GM23338 (cell line): ENCODE measurements at regions not wholly inside any gene's neighbourhood (a gene's known extent, or its start where the extent isn't known, plus 50 kb on each side); places are given as distances from the start of the nearest gene placed in this dataset.

Source experiments
- EZH2 ChIP-seq: fragments of 200-600 bp; sonication (generic); IDR thresholded peaks from one replicate; pipeline ENCODE4 v1.8.0; 2017; ENCODE audit warnings: antibody characterized with exemption, mild to moderate bottlenecking, low read depth; ENCODE audit not compliant: unreplicated experiment
- EZH2phosphoT487 ChIP-seq: fragments of 200-600 bp; sonication (generic); IDR thresholded peaks from one replicate; pipeline ENCODE4 v1.8.1; 2018; ENCODE audit warnings: antibody characterized with exemption; ENCODE audit not compliant: unreplicated experiment
- JUNB ChIP-seq: IDR thresholded peaks from one replicate; pipeline ENCODE4 v1.6.1; 2016; ENCODE audit warnings: antibody characterized with exemption; ENCODE audit not compliant: unreplicated experiment
- NANOG ChIP-seq: IDR thresholded peaks from 2 replicates; pipeline ENCODE4 v1.6.1; 2016; ENCODE audit warnings: antibody characterized with exemption, borderline replicate concordance
- POLR2AphosphoS5 ChIP-seq: IDR thresholded peaks from 2 replicates; pipeline ENCODE4 v1.6.1; 2016; ENCODE audit warnings: antibody characterized with exemption, low read depth
- TF ChIP-seq, protein P1 (sequence below): IDR thresholded peaks from one replicate; pipeline ENCODE4 v1.6.1; 2018; ENCODE audit warnings: antibody characterized with exemption; ENCODE audit not compliant: unreplicated experiment
- TF ChIP-seq, protein P2 (sequence below), 2 experiments: fragments of 200-600 bp in 1 of 2; sonication (generic) in 1 of 2; conservative IDR thresholded peaks; 2 replicates each; pipeline versions ENCODE4 v1.5.1 to v1.6.1; 2016 to 2017; ENCODE audit warnings: antibody characterized with exemption in 2 of 2, low read depth in 2 of 2, mild to moderate bottlenecking in 2 of 2, moderate library complexity in 1 of 2
- TF ChIP-seq, protein P3 (sequence below): IDR thresholded peaks from 2 replicates; pipeline ENCODE4 v1.6.1; 2016; ENCODE audit warnings: antibody characterized with exemption

DNA sequence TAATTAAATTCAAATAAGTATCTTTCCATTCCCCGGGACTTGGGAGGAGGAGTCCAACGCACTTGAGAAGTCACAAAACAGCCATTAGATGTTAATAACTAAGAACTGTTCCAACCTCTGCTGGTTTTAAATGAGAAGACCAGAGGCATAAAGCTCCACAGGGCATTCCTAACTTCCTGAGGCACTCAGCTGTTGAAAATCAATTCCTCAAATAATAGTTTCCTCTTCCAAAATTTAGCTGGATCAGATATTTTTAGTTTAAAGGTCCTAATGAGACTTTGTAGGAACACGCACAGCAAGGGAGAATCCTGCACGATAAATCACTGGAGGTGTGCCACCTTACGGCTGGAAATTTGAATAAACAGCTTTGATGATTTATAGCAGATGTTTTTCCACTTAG lies 504.3 kb upstream of the ZFP42 start:
- TF ChIP-seq, protein P1, sequence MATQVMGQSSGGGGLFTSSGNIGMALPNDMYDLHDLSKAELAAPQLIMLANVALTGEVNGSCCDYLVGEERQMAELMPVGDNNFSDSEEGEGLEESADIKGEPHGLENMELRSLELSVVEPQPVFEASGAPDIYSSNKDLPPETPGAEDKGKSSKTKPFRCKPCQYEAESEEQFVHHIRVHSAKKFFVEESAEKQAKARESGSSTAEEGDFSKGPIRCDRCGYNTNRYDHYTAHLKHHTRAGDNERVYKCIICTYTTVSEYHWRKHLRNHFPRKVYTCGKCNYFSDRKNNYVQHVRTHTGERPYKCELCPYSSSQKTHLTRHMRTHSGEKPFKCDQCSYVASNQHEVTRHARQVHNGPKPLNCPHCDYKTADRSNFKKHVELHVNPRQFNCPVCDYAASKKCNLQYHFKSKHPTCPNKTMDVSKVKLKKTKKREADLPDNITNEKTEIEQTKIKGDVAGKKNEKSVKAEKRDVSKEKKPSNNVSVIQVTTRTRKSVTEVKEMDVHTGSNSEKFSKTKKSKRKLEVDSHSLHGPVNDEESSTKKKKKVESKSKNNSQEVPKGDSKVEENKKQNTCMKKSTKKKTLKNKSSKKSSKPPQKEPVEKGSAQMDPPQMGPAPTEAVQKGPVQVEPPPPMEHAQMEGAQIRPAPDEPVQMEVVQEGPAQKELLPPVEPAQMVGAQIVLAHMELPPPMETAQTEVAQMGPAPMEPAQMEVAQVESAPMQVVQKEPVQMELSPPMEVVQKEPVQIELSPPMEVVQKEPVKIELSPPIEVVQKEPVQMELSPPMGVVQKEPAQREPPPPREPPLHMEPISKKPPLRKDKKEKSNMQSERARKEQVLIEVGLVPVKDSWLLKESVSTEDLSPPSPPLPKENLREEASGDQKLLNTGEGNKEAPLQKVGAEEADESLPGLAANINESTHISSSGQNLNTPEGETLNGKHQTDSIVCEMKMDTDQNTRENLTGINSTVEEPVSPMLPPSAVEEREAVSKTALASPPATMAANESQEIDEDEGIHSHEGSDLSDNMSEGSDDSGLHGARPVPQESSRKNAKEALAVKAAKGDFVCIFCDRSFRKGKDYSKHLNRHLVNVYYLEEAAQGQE = no peak
- TF ChIP-seq, protein P2, sequence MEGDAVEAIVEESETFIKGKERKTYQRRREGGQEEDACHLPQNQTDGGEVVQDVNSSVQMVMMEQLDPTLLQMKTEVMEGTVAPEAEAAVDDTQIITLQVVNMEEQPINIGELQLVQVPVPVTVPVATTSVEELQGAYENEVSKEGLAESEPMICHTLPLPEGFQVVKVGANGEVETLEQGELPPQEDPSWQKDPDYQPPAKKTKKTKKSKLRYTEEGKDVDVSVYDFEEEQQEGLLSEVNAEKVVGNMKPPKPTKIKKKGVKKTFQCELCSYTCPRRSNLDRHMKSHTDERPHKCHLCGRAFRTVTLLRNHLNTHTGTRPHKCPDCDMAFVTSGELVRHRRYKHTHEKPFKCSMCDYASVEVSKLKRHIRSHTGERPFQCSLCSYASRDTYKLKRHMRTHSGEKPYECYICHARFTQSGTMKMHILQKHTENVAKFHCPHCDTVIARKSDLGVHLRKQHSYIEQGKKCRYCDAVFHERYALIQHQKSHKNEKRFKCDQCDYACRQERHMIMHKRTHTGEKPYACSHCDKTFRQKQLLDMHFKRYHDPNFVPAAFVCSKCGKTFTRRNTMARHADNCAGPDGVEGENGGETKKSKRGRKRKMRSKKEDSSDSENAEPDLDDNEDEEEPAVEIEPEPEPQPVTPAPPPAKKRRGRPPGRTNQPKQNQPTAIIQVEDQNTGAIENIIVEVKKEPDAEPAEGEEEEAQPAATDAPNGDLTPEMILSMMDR (conservative IDR thresholded peaks at IDR 0.05; ENCODE audit: low read depth in 2 of 2) = no peak
- no peak for TF ChIP-seq EZH2phosphoT487
- TF ChIP-seq POLR2AphosphoS5 = no peak
- TF ChIP-seq NANOG = no peak
- TF ChIP-seq, protein P3, sequence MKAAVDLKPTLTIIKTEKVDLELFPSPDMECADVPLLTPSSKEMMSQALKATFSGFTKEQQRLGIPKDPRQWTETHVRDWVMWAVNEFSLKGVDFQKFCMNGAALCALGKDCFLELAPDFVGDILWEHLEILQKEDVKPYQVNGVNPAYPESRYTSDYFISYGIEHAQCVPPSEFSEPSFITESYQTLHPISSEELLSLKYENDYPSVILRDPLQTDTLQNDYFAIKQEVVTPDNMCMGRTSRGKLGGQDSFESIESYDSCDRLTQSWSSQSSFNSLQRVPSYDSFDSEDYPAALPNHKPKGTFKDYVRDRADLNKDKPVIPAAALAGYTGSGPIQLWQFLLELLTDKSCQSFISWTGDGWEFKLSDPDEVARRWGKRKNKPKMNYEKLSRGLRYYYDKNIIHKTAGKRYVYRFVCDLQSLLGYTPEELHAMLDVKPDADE = no peak
- TF ChIP-seq JUNB = no peak
- no peak for TF ChIP-seq EZH2
